ENCODE measurements at regions not wholly inside any gene's neighbourhood (a gene's known extent, or its start where the extent isn't known, plus 50 kb on each side); places are given as distances from the start of the nearest gene placed in this dataset.

DNA sequence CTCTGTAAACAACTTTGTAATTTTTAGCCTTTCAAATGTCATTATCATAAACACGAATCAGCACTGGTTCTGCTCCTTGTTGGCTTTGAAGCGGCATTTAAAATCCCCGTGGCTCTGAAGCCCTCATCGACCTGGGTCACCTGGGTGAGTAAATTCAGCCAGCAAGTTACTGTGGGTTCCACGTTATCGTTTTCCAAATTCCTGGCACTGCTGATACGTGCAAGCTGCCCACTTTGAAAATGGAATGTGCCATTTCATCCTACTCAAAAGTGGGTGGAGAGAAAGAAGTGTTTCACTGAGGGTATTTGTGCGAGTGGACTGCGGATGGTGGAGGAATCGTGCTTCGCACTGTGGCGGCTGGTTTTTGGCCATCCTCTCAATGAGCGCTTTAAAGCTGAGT lies 281.7 kb downstream of the KLF6 start:
- no peak for TF ChIP-seq MAZ (IDR thresholded peaks at IDR 0.05; ENCODE audit: borderline replicate concordance, low read depth, low read length)
- TF ChIP-seq NFE2L2 (IDR thresholded peaks at IDR 0.05; ENCODE audit: low read depth, low read length), result no peak
- TF ChIP-seq FOS (IDR thresholded peaks at IDR 0.05; ENCODE audit: low read depth, low read length), result no peak
- TF ChIP-seq BHLHE40 (IDR thresholded peaks at IDR 0.05; ENCODE audit: low read depth, low read length), result no peak
- TF ChIP-seq, protein P1, sequence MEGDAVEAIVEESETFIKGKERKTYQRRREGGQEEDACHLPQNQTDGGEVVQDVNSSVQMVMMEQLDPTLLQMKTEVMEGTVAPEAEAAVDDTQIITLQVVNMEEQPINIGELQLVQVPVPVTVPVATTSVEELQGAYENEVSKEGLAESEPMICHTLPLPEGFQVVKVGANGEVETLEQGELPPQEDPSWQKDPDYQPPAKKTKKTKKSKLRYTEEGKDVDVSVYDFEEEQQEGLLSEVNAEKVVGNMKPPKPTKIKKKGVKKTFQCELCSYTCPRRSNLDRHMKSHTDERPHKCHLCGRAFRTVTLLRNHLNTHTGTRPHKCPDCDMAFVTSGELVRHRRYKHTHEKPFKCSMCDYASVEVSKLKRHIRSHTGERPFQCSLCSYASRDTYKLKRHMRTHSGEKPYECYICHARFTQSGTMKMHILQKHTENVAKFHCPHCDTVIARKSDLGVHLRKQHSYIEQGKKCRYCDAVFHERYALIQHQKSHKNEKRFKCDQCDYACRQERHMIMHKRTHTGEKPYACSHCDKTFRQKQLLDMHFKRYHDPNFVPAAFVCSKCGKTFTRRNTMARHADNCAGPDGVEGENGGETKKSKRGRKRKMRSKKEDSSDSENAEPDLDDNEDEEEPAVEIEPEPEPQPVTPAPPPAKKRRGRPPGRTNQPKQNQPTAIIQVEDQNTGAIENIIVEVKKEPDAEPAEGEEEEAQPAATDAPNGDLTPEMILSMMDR (conservative IDR thresholded peaks at IDR 0.05; ENCODE audit: low read depth, low read length), result no peak
- TF ChIP-seq, protein P2, sequence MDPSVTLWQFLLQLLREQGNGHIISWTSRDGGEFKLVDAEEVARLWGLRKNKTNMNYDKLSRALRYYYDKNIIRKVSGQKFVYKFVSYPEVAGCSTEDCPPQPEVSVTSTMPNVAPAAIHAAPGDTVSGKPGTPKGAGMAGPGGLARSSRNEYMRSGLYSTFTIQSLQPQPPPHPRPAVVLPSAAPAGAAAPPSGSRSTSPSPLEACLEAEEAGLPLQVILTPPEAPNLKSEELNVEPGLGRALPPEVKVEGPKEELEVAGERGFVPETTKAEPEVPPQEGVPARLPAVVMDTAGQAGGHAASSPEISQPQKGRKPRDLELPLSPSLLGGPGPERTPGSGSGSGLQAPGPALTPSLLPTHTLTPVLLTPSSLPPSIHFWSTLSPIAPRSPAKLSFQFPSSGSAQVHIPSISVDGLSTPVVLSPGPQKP (IDR thresholded peaks at IDR 0.05; ENCODE audit: borderline replicate concordance, low read depth, low read length), result no peak
- no peak for TF ChIP-seq CHD1 (IDR thresholded peaks at IDR 0.05; ENCODE audit: low read depth, low read length)
- TF ChIP-seq POLR2A (IDR thresholded peaks at IDR 0.05; ENCODE audit: low read depth, low read length), result no peak
- no peak for TF ChIP-seq MAFK (IDR thresholded peaks at IDR 0.05; ENCODE audit: low read depth, low read length)
- no peak for TF ChIP-seq RFX5 (IDR thresholded peaks at IDR 0.05; ENCODE audit: low read depth, low read length)
- TF ChIP-seq, protein P3, sequence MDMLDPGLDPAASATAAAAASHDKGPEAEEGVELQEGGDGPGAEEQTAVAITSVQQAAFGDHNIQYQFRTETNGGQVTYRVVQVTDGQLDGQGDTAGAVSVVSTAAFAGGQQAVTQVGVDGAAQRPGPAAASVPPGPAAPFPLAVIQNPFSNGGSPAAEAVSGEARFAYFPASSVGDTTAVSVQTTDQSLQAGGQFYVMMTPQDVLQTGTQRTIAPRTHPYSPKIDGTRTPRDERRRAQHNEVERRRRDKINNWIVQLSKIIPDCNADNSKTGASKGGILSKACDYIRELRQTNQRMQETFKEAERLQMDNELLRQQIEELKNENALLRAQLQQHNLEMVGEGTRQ (IDR thresholded peaks at IDR 0.05; ENCODE audit: low read depth, low read length), result no peak
- TF ChIP-seq RCOR1 (IDR thresholded peaks at IDR 0.05; ENCODE audit: insufficient replicate concordance, low read length), result no peak
- no peak for TF ChIP-seq MXI1 (IDR thresholded peaks at IDR 0.05; ENCODE audit: borderline replicate concordance, low read depth, low read length)
- TF ChIP-seq SMC3 (IDR thresholded peaks at IDR 0.05; ENCODE audit: low read depth, low read length), result no peak
- H3K9me1 ChIP-seq (ENCODE audit: insufficient read depth, low read length), result peaks cover 5% of the 10 kb centered on the region; the same call in 1 of the 2 replicates
- no peaks in the 10 kb centered on the region for H3K36me3 ChIP-seq (ENCODE audit: control insufficient read depth, insufficient read depth, low read length)
- no peaks in the 10 kb centered on the region for H3K79me1 ChIP-seq (ENCODE audit: low read depth in 1 of 2, low read length in 2 of 2)
- intact Hi-C loops (cut with micrococcal nuclease) (no loop called here), dilution Hi-C loops (cut with HindIII; ENCODE audit: low sequenced_read_pairs, unreplicated experiment) (no loop called here), in situ Hi-C loops (cut with MboI; ENCODE audit: low sequenced_read_pairs) (no loop called here)
- no peak overlapping the region for H2BK15ac ChIP-seq (ENCODE audit: low read depth, low read length)
- CTCF ChIA-PET, result no interaction called here
- H3K27ac ChIP-seq (ENCODE audit: insufficient read depth, low read length), result no peak overlapping the region
- H3K4me2 ChIP-seq (ENCODE audit: low read depth, low read length), result no peak overlapping the region
- no peak overlapping the region for H2BK120ac ChIP-seq (ENCODE audit: low read depth, low read length)
- H2BK20ac ChIP-seq (ENCODE audit: low read depth, low read length), result no peak overlapping the region
- no peak overlapping the region for H4K91ac ChIP-seq (ENCODE audit: insufficient read depth, low read depth, low read length)
- no peak overlapping the region for H3K4me3 ChIP-seq (ENCODE audit: insufficient read depth, low read depth, low read length)
- no peak for ATAC-seq (ENCODE audit: low read depth)
- no peaks in the 10 kb centered on the region for H3K9me3 ChIP-seq (ENCODE audit: control insufficient read depth, insufficient read depth, low read length)
- DNase-seq, result no peak
- H4K20me1 ChIP-seq (ENCODE audit: insufficient read depth, low read length), result no peaks in the 10 kb centered on the region
- H3K56ac ChIP-seq (ENCODE audit: extremely low read depth, insufficient read depth, low read length), result no peak overlapping the region
- H4K5ac ChIP-seq (ENCODE audit: low read depth, low read length), result no peak overlapping the region
- no peak overlapping the region for H2AK9ac ChIP-seq (replicated peaks; ENCODE audit: low read depth, low read length, poor library complexity)
- 73% methylated on average over 3 of the region's 13 CpGs; no CpG with 5 or more reads in 1 of the 2 experiments for WGBS, 2 experiments (ENCODE audit: extremely low coverage in 2 of 2, insufficient read length in 1 of 2)
- no peak overlapping the region for H3K23ac ChIP-seq (ENCODE audit: low read depth, low read length)
- 0 out of 2 replicates have a peak overlapping the region, but pooled peaks have one; percentile 45 for H3K14ac ChIP-seq (replicated peaks; ENCODE audit: low read depth, low read length)
- BruUV-seq (replicated peaks), result no TSS peak
- H3K9ac ChIP-seq (ENCODE audit: low read depth, low read length), result no peak overlapping the region
- peaks cover 2% of the 10 kb centered on the region for H3K4me1 ChIP-seq (ENCODE audit: control insufficient read depth, insufficient read depth, low read length)
- H4K8ac ChIP-seq (ENCODE audit: low read depth in 2 of 2, low read length in 2 of 2), result no peak overlapping the region
- POLR2A ChIA-PET (ENCODE audit: unreplicated experiment), result no interaction called here
- H3K27me3 ChIP-seq (ENCODE audit: control insufficient read depth, insufficient read depth, low read length), result no peaks in the 10 kb centered on the region
- no peak overlapping the region for H2BK5ac ChIP-seq (ENCODE audit: low read depth, low read length, poor library complexity, severe bottlenecking)
- H3K18ac ChIP-seq (ENCODE audit: low read depth, low read length), result no peak overlapping the region
- H2AK5ac ChIP-seq (ENCODE audit: low read depth, low read length), result no peak overlapping the region
- H3K4ac ChIP-seq (ENCODE audit: low read depth, low read length), result no peak overlapping the region
- no peak overlapping the region for H2AFZ ChIP-seq (replicated peaks; ENCODE audit: low read length, poor library complexity)
